ENCODE measurements at regions not wholly inside any gene's neighbourhood (a gene's known extent, or its start where the extent isn't known, plus 50 kb on each side); places are given as distances from the start of the nearest gene placed in this dataset.

DNA sequence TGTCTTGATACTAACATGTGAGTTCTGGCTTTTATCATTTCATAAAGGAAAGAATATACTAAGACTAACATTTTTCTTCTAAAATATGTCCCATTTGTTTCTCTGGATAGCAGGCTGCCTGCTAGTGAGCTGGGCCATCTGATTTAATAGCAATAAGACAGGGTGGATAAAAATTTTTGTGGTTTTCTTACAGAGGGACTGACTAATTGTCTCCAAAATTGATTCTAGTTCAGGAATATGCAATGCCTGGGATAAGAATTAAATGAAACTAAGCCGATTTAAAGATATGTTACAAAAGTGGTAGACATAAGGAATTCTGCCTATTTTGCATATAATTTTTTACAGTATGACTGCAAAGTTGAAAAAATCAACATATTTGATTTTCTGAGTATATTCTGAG is 252.9 kb upstream of the NAV3 start:
- no peak for TF ChIP-seq YY1 (IDR thresholded peaks at IDR 0.05; ENCODE audit: low read depth)
- TF ChIP-seq, protein P1, sequence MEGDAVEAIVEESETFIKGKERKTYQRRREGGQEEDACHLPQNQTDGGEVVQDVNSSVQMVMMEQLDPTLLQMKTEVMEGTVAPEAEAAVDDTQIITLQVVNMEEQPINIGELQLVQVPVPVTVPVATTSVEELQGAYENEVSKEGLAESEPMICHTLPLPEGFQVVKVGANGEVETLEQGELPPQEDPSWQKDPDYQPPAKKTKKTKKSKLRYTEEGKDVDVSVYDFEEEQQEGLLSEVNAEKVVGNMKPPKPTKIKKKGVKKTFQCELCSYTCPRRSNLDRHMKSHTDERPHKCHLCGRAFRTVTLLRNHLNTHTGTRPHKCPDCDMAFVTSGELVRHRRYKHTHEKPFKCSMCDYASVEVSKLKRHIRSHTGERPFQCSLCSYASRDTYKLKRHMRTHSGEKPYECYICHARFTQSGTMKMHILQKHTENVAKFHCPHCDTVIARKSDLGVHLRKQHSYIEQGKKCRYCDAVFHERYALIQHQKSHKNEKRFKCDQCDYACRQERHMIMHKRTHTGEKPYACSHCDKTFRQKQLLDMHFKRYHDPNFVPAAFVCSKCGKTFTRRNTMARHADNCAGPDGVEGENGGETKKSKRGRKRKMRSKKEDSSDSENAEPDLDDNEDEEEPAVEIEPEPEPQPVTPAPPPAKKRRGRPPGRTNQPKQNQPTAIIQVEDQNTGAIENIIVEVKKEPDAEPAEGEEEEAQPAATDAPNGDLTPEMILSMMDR (IDR thresholded peaks at IDR 0.05), result no peak
